ENCODE measurements at regions not wholly inside any gene's neighbourhood (a gene's known extent, or its start where the extent isn't known, plus 50 kb on each side); places are given as distances from the start of the nearest gene placed in this dataset.

GRCh38 chr1:14511166-14511680, 87.3 kb upstream of the KAZN start:
- TF ChIP-seq ZFX (IDR thresholded peaks at IDR 0.05), result no peak
- TF ChIP-seq CTCF (conservative IDR thresholded peaks at IDR 0.05), result no peak
- H3K27ac ChIP-seq, result no peak overlapping the region

GRCh38 chr1:14511796-14512585, 86.5 kb upstream of the KAZN start:
- no peak overlapping the region for H3K27ac ChIP-seq
- no peak for TF ChIP-seq CTCF (conservative IDR thresholded peaks at IDR 0.05)
- no peak for TF ChIP-seq ZFX (IDR thresholded peaks at IDR 0.05)

- TF ChIP-seq ZFX (IDR thresholded peaks at IDR 0.05), result no peak
- no peak for TF ChIP-seq CTCF (conservative IDR thresholded peaks at IDR 0.05)
- H3K27ac ChIP-seq, result no peak overlapping the region
These were observed 85.4 kb upstream of the KAZN start for GRCh38 chr1:14513111-14513510.

GRCh38 chr1:14514739-14515138, 83.7 kb upstream of the KAZN start:
- H3K27ac ChIP-seq, result no peak overlapping the region

GRCh38 chr1:14516974-14517840, 81.3 kb upstream of the KAZN start:
- no peak overlapping the region for H3K27ac ChIP-seq
- TF ChIP-seq CTCF (conservative IDR thresholded peaks at IDR 0.05) (no peak), ZFX (IDR thresholded peaks at IDR 0.05) (no peak)

More at GRCh38 chr1:14514739-14515138, 83.7 kb upstream of the KAZN start:
- TF ChIP-seq ZFX (IDR thresholded peaks at IDR 0.05) (no peak), CTCF (conservative IDR thresholded peaks at IDR 0.05) (no peak)

- no peak for TF ChIP-seq CTCF (conservative IDR thresholded peaks at IDR 0.05)
- no peak for TF ChIP-seq ZFX (IDR thresholded peaks at IDR 0.05)
- H3K27ac ChIP-seq, result no peak overlapping the region
These were observed 80.7 kb upstream of the KAZN start for GRCh38 chr1:14517841-14518180.

- TF ChIP-seq CTCF (conservative IDR thresholded peaks at IDR 0.05) (no peak), ZFX (IDR thresholded peaks at IDR 0.05) (no peak)
- no peak overlapping the region for H3K27ac ChIP-seq
These were observed 78.5 kb upstream of the KAZN start for GRCh38 chr1:14519976-14520375.

All from C4-2B (cell line).